Hepatic stellate cell (primary cell): ENCODE measurements at regions not wholly inside any gene's neighbourhood (a gene's known extent, or its start where the extent isn't known, plus 50 kb on each side); places are given as distances from the start of the nearest gene placed in this dataset.

Experiments
- DNase-seq: peaks from one replicate; pipeline ENCODE4 v3.0.0; 2011; ENCODE audit warnings: low spot score

DNA sequence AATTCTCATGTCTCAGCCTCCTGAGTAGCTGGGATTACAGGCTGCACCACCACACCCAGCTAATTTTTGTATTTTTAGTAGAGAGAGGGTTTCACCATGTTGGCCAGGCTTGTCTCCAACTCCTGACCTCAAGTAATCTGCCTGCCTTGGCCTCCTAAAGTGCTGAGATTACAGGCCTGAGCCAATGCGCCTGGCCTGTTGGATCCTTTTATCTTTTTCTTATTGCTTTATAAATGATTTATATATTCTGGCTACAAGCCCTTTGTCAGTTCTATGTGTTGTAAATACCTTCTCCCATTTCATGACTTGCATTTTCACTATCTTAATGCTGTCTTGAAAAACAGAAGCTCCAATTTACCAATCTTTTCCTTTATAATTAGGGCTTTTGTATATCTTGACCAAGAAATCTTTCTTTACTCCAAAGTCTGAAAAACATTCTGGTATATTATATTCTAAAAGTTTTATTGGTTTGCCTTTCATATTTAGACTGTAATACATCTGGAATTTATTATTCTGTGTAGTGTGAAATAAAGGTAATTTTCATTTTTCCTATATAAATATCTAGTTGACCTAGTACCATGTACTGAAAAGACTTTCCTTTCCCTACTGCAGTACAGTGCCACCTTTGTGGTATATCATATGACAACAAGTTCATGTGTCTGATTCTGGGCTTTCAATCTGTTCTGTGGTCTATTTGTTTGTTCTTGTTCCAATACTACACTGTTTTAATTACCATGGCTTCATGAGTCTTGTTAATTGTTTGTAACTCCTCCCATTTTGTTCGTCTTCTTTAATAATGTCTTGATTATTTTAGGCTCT is 52.9 kb upstream of the RNU6-1 start:
- no peak for DNase-seq

DNA sequence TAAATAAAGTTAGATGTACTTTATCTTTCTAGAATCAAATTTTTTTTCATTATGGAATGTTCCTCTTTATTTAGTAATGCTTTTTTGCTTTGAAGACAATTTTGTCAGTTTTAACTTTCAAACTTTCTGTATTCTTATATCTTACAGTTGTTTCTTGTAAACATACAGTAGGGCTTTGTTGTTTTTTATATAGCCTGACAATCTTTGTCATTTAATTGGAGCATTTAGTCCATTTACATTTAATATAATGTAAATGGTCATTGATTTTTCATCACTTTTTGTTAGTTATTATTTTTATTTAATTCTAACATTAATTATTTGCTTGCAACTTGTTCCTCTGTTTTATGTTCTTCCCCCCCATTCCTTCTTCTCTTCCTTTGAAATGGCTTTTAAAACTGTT is 55.4 kb upstream of the RNU6-1 start:
- DNase-seq, result no peak

DNA sequence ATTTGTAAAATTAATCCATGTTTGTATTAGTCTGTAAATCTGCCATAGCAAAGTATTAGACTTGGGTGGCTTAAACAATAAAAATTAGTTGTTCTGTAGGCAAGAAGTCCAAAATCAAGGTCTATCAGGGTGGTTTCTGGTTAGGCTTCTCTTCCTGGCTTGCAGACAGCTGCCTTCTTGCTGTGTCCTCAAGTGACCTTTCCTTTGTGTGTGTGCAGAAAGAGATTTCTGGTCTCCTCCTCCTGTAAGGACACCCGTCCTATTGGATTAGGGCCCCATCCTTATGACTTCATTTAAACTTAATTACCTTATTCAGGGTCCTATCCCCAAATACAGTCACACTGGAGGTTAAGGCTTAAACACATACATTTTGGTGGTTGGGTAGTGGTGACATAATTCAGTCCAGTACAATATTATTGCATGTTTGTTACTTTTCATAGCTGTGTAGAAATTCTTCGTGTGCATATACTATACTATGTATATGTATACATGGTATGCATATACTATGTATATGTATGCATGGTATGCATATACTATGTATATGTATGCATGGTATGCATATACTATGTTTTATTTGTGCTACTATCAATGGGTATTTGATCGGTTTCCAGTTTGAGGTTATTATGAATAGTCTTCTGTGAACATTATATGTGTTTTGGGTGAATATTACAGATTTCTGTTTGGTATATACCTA is 57.9 kb upstream of the RNU6-1 start:
- DNase-seq, result no peak

DNA sequence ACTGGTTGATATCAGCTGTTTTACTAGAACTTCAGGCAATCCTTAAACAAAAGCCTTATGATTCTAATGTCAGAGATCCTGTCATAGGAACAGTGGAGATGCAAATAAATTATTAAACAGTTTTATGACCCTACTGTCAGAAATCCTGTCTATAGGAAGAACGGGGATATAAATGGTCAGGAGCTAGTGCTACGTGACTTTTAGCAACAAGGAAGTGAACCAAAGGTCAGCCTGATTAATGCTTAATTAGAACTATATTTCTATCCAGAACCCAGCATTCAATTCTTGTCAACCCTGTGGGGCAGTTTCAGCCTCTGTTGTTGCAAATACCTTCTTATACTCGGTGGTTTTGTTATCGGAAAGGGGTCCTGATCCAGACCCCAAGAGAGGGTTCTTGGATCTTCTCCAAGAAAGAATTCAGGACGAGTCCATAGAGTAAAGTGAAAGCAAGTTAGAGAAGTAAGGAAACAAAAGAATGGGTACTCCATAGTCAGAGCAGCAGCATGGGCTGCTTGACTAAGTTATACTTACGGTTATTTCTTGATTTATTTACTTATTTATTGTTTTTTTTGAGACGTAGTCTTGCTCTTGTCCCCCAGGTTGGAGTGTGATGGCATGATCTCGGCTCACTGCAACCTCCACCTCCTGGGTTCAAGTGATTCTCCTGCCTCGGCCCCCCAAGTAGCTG is 59.9 kb upstream of the RNU6-1 start:
- no peak for DNase-seq

DNA sequence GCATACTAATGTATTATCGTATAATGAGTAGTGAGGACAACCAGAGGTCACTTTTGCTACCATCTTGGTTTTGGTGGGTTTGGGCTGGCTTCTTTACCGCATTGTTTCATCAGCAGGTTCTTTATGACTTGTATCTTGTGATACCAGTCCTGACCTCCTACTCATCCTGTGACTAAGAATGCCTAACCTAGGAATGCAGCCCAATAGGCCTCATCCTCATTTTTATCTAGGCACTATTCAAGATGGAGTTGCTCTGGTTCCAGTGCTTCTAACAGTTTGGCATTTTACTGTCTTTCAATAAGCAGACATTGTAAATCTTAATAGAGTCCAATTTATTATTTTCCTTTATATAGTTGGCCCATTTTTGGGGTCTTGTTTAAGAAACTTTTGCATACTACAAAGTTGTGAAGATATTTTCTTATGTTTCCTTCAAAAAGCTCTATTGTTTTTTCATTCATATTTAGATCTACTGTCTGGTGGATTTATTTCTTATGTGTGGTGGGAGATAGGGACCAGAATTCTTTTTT is 60.8 kb upstream of the RNU6-1 start:
- no peak for DNase-seq

DNA sequence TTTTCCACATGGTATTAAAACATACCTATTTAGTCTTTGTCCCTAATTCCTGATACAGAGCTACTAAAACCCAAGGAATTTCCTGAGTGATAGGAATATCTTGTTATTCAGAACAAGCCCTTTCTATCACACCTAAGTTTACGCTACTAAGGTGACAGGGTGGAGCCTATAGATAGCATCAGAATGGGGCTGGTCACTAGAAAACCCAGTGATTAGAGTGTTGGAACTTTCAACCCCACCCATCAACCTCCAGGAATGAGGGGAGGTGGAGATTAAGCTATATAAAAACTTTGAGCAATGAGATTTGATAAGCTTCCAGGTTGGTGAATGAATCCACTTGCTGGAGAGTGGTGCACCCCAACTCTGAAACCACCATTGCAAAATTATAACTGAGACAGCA is 62.1 kb upstream of the RNU6-1 start:
- DNase-seq, result no peak

DNA sequence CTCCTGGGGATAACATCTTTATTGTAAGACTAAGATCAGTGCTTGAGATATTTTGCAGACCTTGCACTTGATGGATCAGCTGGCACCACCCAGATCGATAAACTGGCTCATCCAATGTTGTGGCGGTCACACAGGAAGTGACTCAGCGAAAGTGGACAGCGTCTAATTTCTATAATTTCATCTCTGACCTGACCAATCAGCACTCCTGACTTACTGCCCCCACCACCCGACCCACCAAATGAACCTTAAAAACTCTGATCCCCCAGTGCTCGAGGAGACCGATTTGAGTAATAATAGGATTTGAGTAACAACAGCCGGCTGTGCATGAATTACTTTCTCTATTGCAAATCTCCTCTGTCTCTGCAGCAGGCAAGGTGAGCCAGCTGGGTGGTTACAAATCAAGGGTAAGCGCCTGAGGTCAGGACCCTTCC is 62.7 kb upstream of the RNU6-1 start:
- no peak for DNase-seq

DNA sequence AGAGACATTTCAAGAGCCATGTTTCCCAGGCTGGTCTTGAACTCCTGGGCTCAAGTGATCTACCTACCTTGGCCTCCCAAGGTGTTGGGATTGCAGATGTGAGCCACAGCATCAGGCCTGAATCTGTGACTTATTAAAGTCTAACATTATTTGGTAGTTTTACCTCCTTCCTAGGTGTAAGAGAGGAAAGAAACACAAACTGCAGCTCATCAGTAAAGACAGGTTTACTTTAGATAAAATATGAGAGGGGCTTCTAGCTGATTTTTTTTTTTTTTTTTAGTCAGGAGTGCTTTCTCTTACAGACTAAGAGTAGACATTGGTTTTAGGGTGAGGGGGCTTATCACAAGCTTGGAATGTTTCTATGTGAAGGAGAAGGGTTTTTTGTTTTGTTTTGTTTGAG is 63.9 kb upstream of the RNU6-1 start:
- no peak for DNase-seq

DNA sequence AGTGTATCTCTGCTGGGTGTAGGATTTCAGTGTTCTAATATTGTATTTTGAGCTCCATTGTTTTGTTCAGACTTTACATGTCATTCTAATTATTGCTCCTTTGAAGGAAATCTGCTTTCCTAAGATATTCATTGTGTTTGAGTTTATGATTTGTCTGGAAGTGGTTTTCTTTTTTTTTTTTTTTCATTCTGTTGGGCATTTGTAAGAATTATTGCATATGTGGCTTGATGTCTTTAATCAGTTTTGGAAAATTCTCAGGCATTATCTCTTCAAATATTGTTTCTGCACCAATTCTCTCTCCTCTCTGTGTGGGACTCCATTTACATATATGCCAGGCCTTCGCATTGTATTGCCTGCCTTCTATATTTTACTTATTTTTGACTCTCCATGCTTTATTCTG is 65.8 kb upstream of the RNU6-1 start:
- no peak for DNase-seq

DNA sequence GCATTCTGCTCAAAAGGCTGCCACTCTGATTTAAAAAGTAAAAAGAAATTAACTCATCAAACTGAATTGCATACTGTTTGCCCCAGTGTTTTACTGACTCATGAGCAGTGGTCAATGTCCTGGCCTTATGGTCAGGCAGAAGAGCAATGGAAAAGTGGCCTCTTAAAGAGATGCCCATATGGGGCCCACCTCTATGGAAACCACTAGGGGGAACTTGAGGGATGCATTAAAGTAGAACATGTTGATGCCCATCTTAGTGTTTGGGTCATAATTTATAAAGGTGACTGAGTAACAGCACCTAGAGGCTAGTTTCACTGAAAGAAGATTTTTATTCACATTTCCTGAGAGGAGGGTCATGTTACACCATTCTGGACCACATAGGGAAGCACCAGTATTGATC is 66.5 kb upstream of the RNU6-1 start:
- DNase-seq, result no peak

DNA sequence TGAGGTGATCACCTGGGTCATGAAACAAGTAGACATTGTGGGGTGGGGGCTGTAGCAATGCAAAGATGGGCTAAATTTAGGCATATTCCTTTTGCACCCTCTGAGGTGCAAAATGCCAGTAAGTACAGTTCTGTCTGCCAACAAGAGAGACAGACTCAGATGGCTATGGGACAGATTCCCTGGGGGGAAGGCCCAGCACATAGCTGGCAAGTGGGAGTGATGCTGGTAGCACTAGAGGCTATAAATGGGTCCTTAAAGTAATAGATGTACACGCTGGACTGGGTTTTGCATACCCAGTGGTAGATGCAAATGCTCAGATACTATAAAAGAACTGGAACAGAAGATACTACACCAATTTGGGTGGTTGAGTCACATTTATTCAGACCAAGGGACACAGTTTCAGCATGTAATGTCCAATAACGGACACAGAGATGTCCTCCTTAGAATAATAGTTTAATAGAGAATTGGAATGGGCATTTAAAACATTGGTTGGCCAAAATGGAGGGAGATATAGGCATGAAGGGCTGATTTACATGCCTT is 67.4 kb upstream of the RNU6-1 start:
- no peak for DNase-seq

DNA sequence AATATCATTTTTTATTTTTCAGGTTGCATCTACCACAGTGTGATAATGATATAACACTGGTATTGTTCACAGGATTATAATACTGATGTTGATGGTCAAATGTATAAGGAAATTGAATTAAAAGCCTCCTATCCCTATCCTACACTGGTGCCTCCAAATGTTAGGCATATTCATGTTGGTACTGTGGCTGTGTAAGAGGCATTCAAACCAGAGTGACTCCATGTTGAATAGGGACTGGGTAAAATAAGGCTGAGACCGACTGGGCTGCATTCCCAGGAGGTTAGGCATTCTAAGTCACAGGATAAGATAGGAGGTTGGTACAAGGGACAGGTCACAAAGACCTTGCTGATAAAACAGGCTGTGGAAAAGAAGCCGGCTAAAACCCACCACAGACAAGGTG is 68.9 kb upstream of the RNU6-1 start:
- no peak for DNase-seq

DNA sequence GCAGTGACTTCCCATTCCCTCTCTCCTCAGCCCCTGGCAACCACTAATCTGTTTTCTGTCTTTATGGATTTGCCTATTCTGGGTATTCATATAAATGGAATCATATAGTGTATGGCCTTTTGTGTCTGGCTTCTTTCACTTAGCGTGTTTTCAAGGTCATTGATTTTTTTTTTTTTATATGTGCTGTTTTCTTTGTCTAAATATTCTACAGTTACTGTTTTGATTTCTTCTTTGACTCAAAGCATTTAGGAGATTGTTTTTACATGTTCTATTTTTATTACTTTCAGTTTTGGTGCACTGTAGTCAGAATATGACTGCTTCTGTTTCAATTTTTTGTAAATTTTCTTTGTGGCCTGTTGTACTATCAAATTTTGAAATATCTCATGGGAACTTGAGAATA is 71.9 kb upstream of the RNU6-1 start:
- DNase-seq, result no peak

DNA sequence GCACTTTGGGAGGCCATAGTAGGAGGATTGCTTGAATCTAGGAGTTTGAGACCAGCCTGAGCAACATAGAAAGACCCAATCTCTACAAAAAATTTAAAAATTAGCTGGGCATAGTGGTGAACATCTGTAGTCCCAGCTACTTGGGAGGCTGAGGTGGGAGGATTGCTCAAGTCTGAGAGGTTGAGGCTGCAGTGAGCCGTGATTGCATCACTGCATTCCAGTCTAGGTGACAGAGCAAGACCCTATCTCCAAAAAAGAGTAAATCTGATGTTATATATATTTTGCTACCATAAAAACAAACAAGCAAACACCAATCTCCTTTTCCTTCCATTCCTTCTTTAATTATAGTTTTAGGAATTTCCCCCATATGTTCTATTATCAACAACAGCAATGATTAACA is 74.2 kb upstream of the RNU6-1 start:
- DNase-seq, result no peak

DNA sequence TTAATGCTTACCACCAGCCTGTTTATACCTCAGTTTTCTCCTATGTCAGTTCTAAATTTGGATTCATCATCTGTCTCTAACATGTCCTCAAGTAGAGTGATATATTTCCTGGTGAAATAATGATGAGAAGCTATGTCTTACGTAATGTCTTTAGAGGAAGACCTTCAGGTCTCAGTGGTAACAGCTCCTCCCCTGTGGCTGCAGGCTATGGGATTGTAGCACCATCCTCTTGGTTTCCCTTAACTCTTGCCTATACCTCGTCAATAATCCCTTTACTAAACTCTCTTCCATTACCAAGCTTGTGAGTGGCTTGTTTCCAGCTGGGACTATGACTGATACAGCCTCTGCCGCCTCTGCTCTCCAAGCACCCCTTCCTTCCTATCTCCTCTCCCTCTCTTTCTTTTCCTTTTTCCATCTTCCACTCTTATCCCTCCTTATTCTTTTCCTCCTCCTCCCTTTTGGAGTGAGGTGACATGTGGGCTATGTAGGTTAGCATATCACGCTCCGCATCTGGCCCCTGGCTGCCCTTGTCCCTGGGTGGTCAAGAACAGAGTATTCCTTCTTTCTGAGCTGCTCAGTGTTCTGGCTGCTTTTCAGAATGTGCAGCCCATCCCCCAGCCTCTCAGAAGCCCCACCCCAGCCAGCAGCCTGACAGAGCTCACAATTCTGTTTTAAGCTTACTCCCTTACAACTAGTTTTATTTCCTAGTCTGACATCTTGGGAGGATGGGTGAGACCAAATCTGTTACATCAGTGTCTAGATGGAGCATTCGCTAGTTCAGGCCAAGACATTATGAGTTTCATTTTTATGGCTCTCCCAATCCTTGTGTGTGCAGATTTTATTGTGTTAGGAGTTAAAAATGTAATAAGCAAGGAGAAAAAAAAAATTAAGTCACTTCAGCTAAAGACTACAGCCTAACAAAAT is 75.0 kb upstream of the RNU6-1 start:
- no peak for DNase-seq

DNA sequence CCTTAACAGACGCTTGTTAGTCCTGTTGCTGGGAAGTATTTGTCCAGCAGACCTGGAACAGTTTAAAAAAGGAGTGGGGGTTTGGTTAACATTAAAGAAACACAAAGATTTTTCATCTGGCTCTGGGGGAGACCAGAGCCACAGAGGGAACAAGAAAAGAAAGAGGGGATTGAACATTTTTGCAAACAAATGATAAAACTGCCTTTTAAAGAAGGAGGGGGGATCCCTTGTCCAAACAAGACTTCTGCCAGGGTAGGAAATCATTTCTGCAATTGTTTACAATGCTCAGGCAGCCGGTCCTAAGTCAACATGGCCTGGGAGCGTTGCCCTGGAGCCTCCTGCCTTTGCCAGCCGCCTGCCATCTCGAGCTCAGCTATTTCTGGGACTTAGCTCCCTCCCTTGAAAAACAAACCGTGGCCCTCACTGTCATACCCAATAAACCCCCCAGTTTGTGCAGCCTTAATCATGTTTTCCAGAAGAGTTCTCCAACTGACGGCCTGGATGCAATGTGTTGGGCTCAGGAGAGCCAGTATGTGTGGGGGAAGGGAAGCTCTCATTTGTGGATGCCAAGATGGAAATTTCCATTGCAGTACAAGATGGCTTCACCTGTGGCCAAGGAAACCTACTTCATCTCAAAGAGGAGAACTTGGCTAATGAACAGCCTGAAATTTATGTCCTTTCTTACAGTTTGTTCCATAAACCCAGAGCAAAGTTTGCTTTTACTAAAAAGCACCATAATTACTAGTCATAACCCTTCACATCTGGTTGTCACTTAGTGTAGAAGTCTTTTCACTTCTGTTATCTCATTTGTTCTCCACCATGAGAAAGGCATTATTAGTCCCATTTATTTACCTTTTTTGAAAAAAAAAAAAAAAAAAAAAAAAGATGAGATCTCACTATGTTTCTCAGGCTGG is 75.9 kb upstream of the RNU6-1 start:
- DNase-seq, result no peak

DNA sequence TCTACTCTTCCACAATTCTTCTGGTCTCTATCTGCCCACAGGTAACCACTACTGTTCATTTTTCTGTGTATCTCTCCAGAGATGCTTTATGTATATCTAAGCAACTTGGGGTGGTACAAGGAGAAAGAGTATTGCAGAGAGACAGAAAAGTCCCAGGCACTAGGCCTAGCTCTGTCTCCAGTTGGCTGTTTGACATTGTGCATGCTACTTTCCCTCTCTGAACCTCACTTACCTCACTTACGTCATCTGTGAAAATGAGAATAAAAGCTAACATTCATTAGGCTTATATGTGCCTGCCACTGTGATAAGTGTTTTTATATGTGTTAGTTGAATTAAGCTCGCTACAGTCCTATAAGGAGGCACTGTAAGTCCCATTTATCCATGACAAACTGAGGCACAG is 76.7 kb upstream of the RNU6-1 start:
- no peak for DNase-seq

DNA sequence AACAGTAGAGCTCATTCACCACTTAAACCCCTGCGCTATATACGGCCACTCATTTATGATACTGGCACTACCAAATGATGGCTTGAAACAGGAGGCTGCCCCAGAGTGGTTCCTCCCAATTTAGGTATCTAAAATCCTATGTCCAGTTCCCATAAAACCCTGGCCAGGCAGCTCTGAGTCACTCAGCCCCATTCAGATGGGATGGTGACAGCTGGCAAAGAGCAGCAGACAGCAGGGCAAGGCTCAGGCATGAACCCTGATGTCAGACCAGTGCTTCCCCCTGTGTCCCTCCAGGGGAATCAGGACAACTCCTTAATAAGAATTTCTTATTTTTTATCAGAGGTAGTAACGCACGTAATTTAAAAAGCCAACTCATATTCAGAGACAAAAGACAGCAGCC is 77.2 kb upstream of the RNU6-1 start:
- no peak for DNase-seq

DNA sequence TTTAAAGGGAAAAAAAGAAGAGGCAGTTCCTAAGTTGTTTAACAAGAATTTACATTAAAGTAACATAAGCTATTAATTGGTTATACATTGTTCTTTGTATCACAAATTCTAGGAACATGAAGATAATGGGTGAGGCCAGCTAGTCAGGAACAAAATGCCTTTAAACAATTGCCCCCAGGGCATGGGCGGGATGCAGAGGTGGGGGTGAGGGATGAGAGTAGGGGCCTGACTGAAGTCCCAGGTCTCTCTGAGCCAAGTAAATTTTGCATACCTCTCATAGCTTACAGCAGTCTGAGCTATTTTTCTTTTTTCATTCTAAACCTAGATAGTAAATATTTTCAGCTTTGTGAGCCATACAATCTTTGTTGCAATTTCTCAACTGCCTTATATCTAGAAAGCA is 77.8 kb upstream of the RNU6-1 start:
- DNase-seq, result no peak

DNA sequence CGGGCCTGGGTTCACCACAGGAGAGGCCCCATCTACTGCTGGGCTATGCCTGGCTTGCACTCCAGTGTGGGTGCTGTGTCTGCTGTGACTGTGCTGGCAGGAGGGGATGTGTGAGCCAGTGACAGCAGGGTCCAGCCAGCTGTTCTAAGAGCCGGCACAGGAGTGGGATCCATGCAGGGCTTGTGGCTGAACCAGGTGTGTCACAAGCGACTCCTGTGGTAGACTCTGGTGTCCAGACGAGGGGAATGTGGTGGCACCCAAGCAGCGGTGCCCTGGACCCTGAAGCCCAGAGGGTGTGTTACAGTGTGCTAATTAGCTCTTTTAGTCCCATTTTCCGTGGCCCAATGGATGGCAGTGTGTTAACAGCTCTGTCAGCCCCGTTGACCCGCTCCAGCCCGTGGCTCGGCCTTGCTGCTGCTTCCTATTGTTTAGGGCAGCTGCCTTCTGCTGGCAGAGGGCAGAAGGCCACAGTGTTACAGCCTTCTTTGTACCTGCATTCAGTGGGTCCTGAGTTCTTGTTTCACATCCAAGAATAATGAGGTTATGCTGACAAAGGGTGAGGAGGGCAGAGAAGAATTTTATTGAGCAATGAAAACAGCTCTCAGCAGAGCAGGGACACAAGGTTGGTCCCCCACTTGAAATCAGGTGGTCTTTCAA is 78.5 kb upstream of the RNU6-1 start:
- no peak for DNase-seq
